HG02571 (cell line): ENCODE measurements at regions not wholly inside any gene's neighbourhood (a gene's known extent, or its start where the extent isn't known, plus 50 kb on each side); places are given as distances from the start of the nearest gene placed in this dataset.
A peak's percentile ranks its signal among the peaks of the same experiment; 100 is the strongest.
"Not testable (repeated sequence)": the region's sequence is repeated elsewhere in the genome, so short reads cannot be mapped to it uniquely, and the experiment has no call there.

ENCODE experiments used
- ATAC-seq: cut with Tn5 transposase; IDR thresholded peaks from one replicate; pipeline ENCODE4 v1.9.1; 2021; ENCODE audit warnings: mild to moderate bottlenecking, moderate library complexity; ENCODE audit not compliant: unreplicated experiment

- no peak for ATAC-seq
Measured at GRCh38 chr10:123375097-123375496, 220.9 kb downstream of the BUB3 start.

- ATAC-seq, result no peak
Measured at GRCh38 chr10:123375738-123376137, 221.5 kb downstream of the BUB3 start.

- ATAC-seq, result no peak
Measured at GRCh38 chr10:123377883-123378282, 223.7 kb downstream of the BUB3 start.

GRCh38 chr10:123378302-123378701 is 224.1 kb downstream of the BUB3 start:
- no peak for ATAC-seq

GRCh38 chr10:123379156-123379555 is 225.0 kb downstream of the BUB3 start:
- ATAC-seq, result no peak

- no peak for ATAC-seq
Measured at GRCh38 chr10:123380491-123381085, 226.4 kb downstream of the BUB3 start.

GRCh38 chr10:123381224-123381623 is 227.0 kb downstream of the BUB3 start:
- no peak for ATAC-seq

GRCh38 chr10:123382491-123382890 is 228.3 kb downstream of the BUB3 start:
- ATAC-seq, result no peak

- no peak for ATAC-seq
Measured at GRCh38 chr10:123385508-123386080, 231.4 kb downstream of the BUB3 start.

- no peak for ATAC-seq
Measured at GRCh38 chr10:123389520-123389919, 235.3 kb downstream of the BUB3 start.

- no peak for ATAC-seq
Measured at GRCh38 chr10:123390332-123390731, 236.1 kb downstream of the BUB3 start.

GRCh38 chr10:123390874-123391273 is 236.7 kb downstream of the BUB3 start:
- no peak for ATAC-seq

- peak; percentile 29 for ATAC-seq
Measured at GRCh38 chr10:123391275-123392028, 237.2 kb downstream of the BUB3 start.

- peak; percentile 87 for ATAC-seq
Measured at GRCh38 chr10:123392182-123392963, 238.2 kb downstream of the BUB3 start.

GRCh38 chr10:123393170-123393569 is 239.0 kb downstream of the BUB3 start:
- ATAC-seq, result no peak

GRCh38 chr10:123394382-123394781 is 240.2 kb downstream of the BUB3 start:
- no peak for ATAC-seq

GRCh38 chr10:123395234-123395633 is 241.0 kb downstream of the BUB3 start:
- ATAC-seq, result not testable (repeated sequence)

- ATAC-seq, result no peak
Measured at GRCh38 chr10:123395906-123396305, 241.7 kb downstream of the BUB3 start.

GRCh38 chr10:123398180-123398591 is 244.0 kb downstream of the BUB3 start:
- ATAC-seq, result peak; percentile 65

GRCh38 chr10:123398756-123399155 is 244.6 kb downstream of the BUB3 start:
- ATAC-seq, result no peak

GRCh38 chr10:123399276-123399839 is 245.2 kb downstream of the BUB3 start:
- ATAC-seq, result no peak
